Cardiac septum (tissue), 1 donor: ENCODE measurements at regions not wholly inside any gene's neighbourhood (a gene's known extent, or its start where the extent isn't known, plus 50 kb on each side); places are given as distances from the start of the nearest gene placed in this dataset.

Experiments used
- DNase-seq: peaks from one replicate; pipeline ENCODE4 v3.0.0-alpha.2; 2020; ENCODE audit warnings: low spot score
- intact Hi-C: fragments of 100-400 bp; cut with DNase I; formaldehyde crosslinking; loops from one replicate; pipeline ENCODE4 v1.14.0; 2022
- donor health status: DM: no; HTN: no; CAD: no.

DNA sequence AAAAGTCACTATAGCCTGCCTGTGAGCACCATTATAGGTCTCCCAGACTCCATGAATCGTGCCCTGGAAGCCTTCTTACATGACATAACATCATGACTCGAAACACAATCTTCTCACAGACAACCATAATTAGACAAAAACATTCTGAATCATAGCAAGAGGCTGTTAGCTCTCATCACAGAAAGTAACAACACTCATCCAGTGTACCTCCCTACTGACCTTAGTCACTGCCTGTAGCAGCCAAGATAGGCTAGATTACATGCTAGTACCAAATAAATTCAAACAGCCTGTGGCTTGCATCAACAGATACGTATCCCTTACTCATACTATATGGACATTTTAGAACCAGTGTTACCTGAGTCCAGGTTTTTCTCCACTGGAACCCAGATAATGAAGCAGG is 663.8 kb upstream of the FOXG1 start:
- DNase-seq, result no peak

GRCh38 chr14:28113311-28113710 is 653.3 kb upstream of the FOXG1 start:
- DNase-seq, result no peak
- intact Hi-C loops, result no loop called here

More for the DNA sequence above, 663.8 kb upstream of the FOXG1 start:
- intact Hi-C loops, result no loop called here

DNA sequence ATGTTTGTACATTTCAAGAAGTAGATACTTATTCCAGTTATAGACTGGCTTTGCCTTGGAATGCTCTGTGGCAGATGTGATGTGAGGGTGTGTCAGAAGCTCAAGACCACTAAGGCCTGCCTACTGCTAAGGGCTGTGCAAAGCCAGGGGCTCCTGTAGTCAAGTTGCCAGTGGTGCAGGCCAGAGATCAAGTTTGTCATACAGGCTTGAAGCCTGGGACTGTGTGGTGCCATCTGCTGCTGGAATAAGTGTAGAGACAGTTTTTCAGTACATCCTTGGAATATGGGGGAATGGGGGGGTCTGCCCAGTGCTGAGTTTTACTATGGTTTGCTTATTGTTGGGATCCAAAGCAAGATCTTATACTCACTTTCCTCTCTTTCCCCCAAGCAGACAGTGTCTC is 649.9 kb upstream of the FOXG1 start:
- no peak for DNase-seq
- intact Hi-C loops, result no loop called here

DNA sequence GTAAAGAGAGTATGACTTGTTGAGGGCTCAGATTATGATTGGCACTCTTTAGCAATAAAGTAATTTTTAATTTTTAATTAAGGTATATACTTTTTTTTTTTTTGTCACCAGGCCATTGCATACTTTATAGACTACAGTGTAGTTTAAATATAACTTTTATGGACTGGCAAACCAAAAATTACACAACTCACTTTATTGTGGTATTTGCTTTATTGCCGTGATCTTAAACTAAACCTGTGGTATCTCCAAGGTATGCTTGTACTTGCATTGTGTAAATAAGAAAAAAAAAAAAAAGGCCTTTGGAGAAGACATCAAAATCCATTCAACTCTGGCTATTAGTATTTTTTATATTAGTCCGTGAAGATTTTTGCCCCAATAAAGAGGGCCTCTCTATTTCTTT is 646.7 kb upstream of the FOXG1 start:
- intact Hi-C loops, result no loop called here
- DNase-seq, result no peak

DNA sequence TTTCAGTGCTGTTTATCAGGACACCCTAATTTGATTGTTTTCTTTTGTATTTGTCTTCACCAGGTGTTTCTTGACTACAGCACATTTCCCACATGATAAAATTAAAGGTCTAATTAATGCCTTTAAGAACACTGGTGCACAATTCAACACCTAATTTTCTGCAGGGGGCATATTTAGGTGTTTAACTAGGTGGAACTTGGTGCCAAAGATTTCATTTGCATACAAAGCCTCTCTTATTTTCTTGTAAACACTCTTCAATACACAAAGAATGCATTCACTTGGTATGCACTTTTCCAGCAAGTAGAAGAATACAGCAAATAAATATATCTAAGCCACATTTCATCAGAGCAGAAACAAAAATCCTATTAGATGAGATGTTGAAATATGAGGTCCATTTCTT is 646.2 kb upstream of the FOXG1 start:
- DNase-seq, result no peak
- intact Hi-C loops, result no loop called here

- DNase-seq, result no peak
- intact Hi-C loops, result no loop called here
These were observed 644.9 kb upstream of the FOXG1 start for GRCh38 chr14:28121512-28122297.

DNA sequence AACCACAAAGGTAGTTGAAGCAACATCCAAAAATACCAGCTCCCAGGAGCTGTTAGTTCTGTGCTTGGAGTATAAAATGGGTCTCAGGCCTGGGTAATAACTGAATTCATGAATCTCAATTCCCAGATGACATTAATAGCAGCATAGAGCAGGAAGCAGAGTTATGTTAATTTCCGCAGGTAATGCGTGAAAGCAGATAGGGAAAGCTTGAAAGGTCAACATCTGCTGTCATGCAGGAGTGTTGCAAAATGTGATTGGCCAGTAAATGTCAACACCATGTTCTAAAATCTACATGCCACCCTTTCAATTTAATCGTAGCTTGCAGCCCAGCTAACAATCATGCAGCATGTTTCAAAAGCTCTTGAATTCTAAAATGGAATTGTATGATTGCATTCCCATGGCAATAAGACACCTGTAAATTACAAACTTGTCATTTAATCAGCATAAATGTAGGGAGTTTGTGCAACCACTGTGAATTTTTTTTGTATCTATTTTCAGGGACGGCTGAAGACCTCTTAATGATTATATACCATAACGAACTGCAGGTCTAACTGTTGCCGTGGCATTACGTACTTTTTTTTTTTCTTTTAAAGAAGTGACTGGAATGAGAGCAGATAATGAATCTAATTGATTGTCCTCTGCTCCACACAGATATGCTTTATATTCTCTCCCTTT is 635.8 kb upstream of the FOXG1 start:
- intact Hi-C loops, result no loop called here
- DNase-seq, result no peak

- intact Hi-C loops, result no loop called here
- DNase-seq, result no peak
These were observed 628.2 kb upstream of the FOXG1 start for GRCh38 chr14:28138341-28138740.

DNA sequence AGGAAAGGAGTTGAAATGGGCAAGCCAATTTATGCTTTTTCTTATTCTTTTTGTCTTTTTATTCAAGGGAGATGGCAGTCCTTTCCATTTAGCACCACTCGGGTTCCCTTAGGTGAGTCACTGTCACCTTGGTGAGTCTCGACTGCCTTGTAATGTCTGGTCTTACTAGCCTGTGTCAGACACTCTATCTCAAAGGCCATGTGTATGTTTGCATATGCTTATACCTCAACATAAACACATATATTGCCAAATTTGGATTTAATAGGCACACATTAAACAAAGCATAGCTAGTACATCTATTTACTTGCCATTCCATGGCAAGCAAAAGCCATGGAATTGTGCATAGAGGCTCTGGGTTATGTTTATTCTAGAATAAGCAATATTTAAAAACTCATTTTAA is 624.9 kb upstream of the FOXG1 start:
- DNase-seq, result no peak
- intact Hi-C loops, result no loop called here

- no peak for DNase-seq
- intact Hi-C loops, result no loop called here
These were observed 624.1 kb upstream of the FOXG1 start for GRCh38 chr14:28142400-28143015.

- DNase-seq, result no peak
- intact Hi-C loops, result no loop called here
These were observed 623.3 kb upstream of the FOXG1 start for GRCh38 chr14:28143316-28143715.

GRCh38 chr14:28151926-28152325 is 614.7 kb upstream of the FOXG1 start:
- no peak for DNase-seq
- intact Hi-C loops, result no loop called here

DNA sequence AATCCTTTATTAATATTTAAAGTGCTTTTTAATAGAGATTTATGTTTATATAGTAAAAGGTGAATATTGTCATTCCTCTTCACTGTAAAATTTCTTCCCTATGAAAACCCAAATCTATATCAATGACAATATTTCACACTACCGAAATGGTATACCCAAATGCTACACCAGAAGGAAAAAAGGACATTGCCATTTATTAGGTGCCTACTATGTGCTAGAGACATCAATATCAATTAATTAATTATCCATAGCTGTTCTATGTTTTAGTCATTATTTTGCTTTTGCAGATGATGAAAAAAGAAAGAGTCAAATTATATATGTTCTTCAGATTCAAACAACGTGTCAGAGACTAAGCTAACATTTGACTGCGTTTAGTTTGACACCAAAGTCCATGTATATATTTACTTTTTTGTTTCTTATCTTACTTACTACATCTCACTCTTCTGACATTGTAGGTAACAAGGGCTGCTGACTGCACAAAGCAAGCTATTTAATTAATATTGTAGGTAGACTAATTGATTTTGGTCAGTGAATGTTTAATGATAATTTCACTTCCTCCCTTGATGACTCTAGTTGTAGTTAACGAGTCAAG is 614.0 kb upstream of the FOXG1 start:
- no peak for DNase-seq
- intact Hi-C loops, result no loop called here

DNA sequence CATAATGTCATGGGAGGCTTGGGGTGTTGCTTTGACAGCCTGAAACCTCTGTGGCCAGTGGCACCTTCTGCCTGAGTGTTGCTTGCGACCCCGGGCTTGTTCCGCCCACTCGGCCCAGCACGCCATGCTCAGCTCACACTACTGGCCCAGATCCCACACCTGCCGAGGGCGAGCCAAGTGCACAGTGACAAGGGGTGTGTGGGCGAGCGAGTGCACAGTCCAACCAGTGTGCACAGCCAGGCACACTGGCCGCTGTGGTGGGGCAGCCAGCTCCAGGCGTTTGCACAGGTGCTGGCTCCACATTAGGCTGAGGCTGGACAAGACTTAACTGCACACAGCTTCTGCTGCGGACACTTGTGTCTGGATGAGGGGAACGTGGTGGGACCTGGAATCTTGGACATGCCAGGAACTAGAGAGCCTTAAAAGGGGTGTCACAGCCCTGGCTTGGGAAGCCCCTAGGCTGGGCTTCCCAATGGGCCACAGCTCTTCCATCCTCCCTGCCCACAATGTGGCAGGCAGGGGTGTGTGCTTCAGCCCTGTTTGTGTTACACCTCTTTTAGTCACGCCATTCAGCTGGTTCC is 609.2 kb upstream of the FOXG1 start:
- intact Hi-C loops, result no loop called here
- no peak for DNase-seq

DNA sequence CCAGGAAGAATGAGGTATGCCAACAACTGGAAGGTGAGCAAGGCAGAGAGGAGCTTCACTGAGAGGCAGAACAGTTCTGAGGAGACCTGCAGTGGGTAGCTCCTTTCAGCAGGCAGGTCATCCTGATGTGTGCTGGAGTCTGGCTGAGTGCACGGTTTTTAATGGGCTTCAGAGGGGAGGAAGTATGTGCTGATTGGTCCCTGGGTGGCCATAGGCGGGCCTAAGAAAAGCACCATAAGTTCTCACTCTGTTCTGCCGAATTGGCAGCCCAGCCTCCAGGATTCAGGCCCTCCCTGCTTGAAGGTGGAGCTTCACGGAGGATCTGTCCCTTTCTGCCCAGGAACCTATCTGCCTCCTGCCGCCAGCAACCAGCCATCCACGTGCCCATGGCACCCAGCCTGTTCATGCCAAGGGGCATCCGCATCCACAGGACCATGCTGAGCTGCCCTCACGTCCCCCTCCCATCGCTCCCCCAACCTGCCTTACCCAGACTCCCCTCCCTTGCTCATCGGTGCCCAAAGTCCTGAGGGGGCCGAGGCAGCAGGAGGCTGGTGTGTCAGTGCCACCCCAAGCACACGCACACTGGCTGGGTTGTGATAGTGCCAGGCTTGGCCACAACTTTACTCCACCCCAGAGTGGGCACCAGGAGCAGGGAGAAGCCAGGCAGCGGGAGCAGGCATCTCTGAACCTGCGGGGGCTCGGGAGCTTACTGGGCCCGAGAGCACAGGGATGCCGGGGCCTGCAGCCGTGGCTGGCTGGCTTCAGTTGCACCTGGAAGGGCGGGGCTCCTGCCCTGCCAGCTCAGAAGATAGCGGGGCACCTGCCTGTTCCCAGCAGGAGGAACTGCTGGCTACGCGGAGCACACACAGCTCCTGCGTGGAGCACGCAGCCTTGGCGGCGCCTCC is 608.4 kb upstream of the FOXG1 start:
- DNase-seq, result no peak
- intact Hi-C loops, result no loop called here

- intact Hi-C loops, result no loop called here
These were observed 605.5 kb upstream of the FOXG1 start for GRCh38 chr14:28161040-28161439.

DNA sequence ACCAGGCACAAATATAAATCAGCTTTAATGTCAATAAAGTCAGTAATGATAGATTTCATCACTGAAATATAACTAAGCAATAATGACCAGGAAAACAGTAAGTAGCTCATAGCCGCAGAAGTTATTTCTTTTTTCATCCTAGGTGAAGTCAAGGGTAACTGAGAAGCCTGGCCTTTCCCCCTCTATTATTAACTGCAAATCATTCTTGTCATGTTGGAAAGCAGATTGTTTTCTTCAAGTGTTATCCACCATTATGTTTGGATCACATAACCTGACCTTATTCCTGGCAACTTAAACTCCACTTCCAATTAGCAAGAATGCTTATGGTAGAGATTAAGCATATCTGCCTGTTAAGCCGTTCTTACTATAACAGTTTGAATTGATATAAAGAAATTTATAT is 603.4 kb upstream of the FOXG1 start:
- intact Hi-C loops, result no loop called here
- DNase-seq, result no peak

More at GRCh38 chr14:28161040-28161439, 605.5 kb upstream of the FOXG1 start:
- no peak for DNase-seq

DNA sequence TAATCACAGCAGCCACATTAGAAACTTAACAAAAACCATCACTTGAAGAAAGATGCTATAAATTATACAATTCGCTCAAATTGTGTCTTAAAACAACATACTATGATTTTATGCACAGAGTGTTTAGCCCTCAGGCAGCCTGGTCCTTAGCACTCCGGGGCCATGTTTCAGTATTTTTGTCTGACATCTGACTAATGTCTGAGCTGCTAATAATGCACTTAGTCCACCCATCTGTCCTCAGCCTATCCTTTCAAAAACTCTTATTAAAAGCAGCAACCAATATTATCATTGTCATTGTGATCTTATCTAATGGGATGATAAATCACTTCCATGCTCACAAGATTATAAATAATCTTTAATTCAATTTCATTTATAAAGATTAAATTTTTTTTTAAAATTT is 602.7 kb upstream of the FOXG1 start:
- no peak for DNase-seq
- intact Hi-C loops, result no loop called here
